WTC11 (cell line): ENCODE measurements at regions not wholly inside any gene's neighbourhood (a gene's known extent, or its start where the extent isn't known, plus 50 kb on each side); places are given as distances from the start of the nearest gene placed in this dataset.

Source experiments
- ATAC-seq: fragments of 200-7000 bp; cut with Tn5 transposase; 2 replicates; pipeline ENCODE4 v1.10.0; 2021; ENCODE audit warnings: mild to moderate bottlenecking, moderate library complexity
- CTCF ChIA-PET: fragments of 300-600 bp; sonication (Branson Sonifier 250); formaldehyde crosslinking; loops from one replicate; lab custom pipeline; 2021; ENCODE audit warnings: antibody characterized with exemption; lab: Charles Lee
- POLR2A ChIA-PET: fragments of 350-600 bp; sonication (Branson Sonifier 250); formaldehyde crosslinking; loops from one replicate; lab custom pipeline; 2021; ENCODE audit warnings: antibody characterized with exemption; lab: Charles Lee
- DNase-seq: peaks from one replicate; pipeline ENCODE4 v3.0.0; 2021; ENCODE audit warnings: low spot score
- H3K27ac Mint-ChIP-seq: 2 replicates; pipeline ENCODE4 v1.8.0; 2021; ENCODE audit warnings: mixed read lengths
- H3K27me3 Mint-ChIP-seq: 2 replicates; pipeline ENCODE4 v1.8.0; 2021; ENCODE audit warnings: low read depth, mild to moderate bottlenecking, moderate library complexity, mixed read lengths
- H3K36me3 Mint-ChIP-seq: 2 replicates; pipeline ENCODE4 v1.8.0; 2021; ENCODE audit warnings: mixed read lengths
- H3K4me1 Mint-ChIP-seq: 2 replicates; pipeline ENCODE4 v1.8.0; 2022; ENCODE audit warnings: mixed read lengths
- H3K4me3 Mint-ChIP-seq: 2 replicates; pipeline ENCODE4 v1.8.0; 2021; ENCODE audit warnings: mild to moderate bottlenecking, moderate library complexity, mixed read lengths
- H3K9me3 Mint-ChIP-seq: 2 replicates; pipeline ENCODE4 v1.8.0; 2021; ENCODE audit warnings: mixed read lengths
- E2F5 ChIP-seq: sonication (generic); formaldehyde crosslinking; IDR thresholded peaks from 2 replicates; pipeline ENCODE4 v1.8.1; 2022; ENCODE audit warnings: mild to moderate bottlenecking, moderate library complexity, missing genetic modification reagents
- ESRRA ChIP-seq: sonication (generic); formaldehyde crosslinking; IDR thresholded peaks from 2 replicates; pipeline ENCODE4 v1.8.1; 2022; ENCODE audit warnings: mild to moderate bottlenecking, missing genetic modification reagents, borderline replicate concordance
- ETV6 ChIP-seq: sonication (generic); formaldehyde crosslinking; IDR thresholded peaks from 2 replicates; pipeline ENCODE4 v1.8.1; 2022; ENCODE audit warnings: mild to moderate bottlenecking, missing genetic modification reagents
- FOXP1 ChIP-seq: sonication (generic); formaldehyde crosslinking; IDR thresholded peaks from 2 replicates; pipeline ENCODE4 v1.8.0; 2022; ENCODE audit warnings: missing genetic modification reagents, mild to moderate bottlenecking, moderate library complexity, borderline replicate concordance
- GRHL2 ChIP-seq: fragments of 250-450 bp; sonication (Bioruptor Pico); IDR thresholded peaks from 2 replicates; pipeline ENCODE4 v1.8.0; 2022; ENCODE audit warnings: mild to moderate bottlenecking, moderate library complexity; ENCODE audit not compliant: insufficient replicate concordance, severe bottlenecking
- IRF1 ChIP-seq: sonication (generic); formaldehyde crosslinking; IDR thresholded peaks from 2 replicates; pipeline ENCODE4 v1.8.0; 2023; ENCODE audit warnings: missing genetic modification reagents
- MAX ChIP-seq: sonication (generic); formaldehyde crosslinking; IDR thresholded peaks from 2 replicates; pipeline ENCODE4 v1.8.0; 2022; ENCODE audit warnings: mild to moderate bottlenecking, missing genetic modification reagents
- NFYB ChIP-seq: sonication (generic); formaldehyde crosslinking; conservative IDR thresholded peaks from 2 replicates; pipeline ENCODE4 v1.8.0; 2022; ENCODE audit warnings: low read depth, missing genetic modification reagents
- TEAD4 ChIP-seq: sonication (generic); formaldehyde crosslinking; IDR thresholded peaks from 2 replicates; pipeline ENCODE4 v1.8.0; 2022; ENCODE audit warnings: mild to moderate bottlenecking, missing genetic modification reagents
- ZBTB21 ChIP-seq: sonication (generic); formaldehyde crosslinking; IDR thresholded peaks from 2 replicates; pipeline ENCODE4 v1.8.1; 2023; ENCODE audit warnings: mild to moderate bottlenecking, missing genetic modification reagents, borderline replicate concordance
- ZNF121 ChIP-seq: sonication (generic); formaldehyde crosslinking; IDR thresholded peaks from 2 replicates; pipeline ENCODE4 v1.8.0; 2023; ENCODE audit warnings: missing genetic modification reagents
- ZNF396 ChIP-seq: fragments of 250-450 bp; sonication (Bioruptor Pico); IDR thresholded peaks from 2 replicates; pipeline ENCODE4 v1.8.0; 2021; ENCODE audit warnings: mild to moderate bottlenecking, moderate library complexity, borderline replicate concordance
- ZNF416 ChIP-seq: fragments of 250-450 bp; sonication (Bioruptor Pico); IDR thresholded peaks from 2 replicates; pipeline ENCODE4 v1.9.0; 2021; ENCODE audit warnings: mild to moderate bottlenecking, inconsistent platforms
- ZNF423 ChIP-seq: fragments of 250-450 bp; sonication (Bioruptor Pico); IDR thresholded peaks from 2 replicates; pipeline ENCODE4 v2.1.2; 2022; ENCODE audit warnings: mild to moderate bottlenecking, moderate library complexity
- ZNF425 ChIP-seq: fragments of 250-450 bp; sonication (Bioruptor Pico); conservative IDR thresholded peaks from 2 replicates; pipeline ENCODE4 v1.9.0; 2021; ENCODE audit warnings: mild to moderate bottlenecking
- TF ChIP-seq, protein P1 (sequence below): sonication (generic); formaldehyde crosslinking; IDR thresholded peaks from 2 replicates; pipeline ENCODE4 v1.8.1; 2023; ENCODE audit warnings: mild to moderate bottlenecking, missing genetic modification reagents, moderate library complexity
- TF ChIP-seq, protein P2 (sequence below): fragments of 250-450 bp; sonication (Bioruptor Pico); IDR thresholded peaks from 2 replicates; pipeline ENCODE4 v1.8.0; 2021; ENCODE audit warnings: mild to moderate bottlenecking
- TF ChIP-seq, protein P3 (sequence below): fragments of 250-450 bp; sonication (Bioruptor Pico); IDR thresholded peaks from 2 replicates; pipeline ENCODE4 v1.9.0; 2021; ENCODE audit warnings: mild to moderate bottlenecking, borderline replicate concordance

- ChIA-PET POLR2A (no interaction called here), CTCF (no interaction called here)
- Mint-ChIP-seq H3K4me3 (no peak overlapping the region), H3K4me1 (no peaks in the 10 kb centered on the region), H3K27ac (no peak overlapping the region), H3K9me3 (peaks cover 32% of the 10 kb centered on the region), H3K36me3 (peaks cover 14% of the 10 kb centered on the region), H3K27me3 (peaks cover 2% of the 10 kb centered on the region; the same call in 1 of the 2 replicates)
- ATAC-seq (no peak), DNase-seq (no peak)
- TF ChIP-seq FOXP1 (CRISPR knock-in tag) (no peak), ESRRA (no peak), ZNF396 (no peak), ZNF416 (CRISPR knock-in tag) (no peak), TEAD4 (CRISPR knock-in tag) (no peak), ZNF121 (CRISPR knock-in tag) (no peak), ETV6 (CRISPR knock-in tag) (no peak), ZBTB21 (CRISPR knock-in tag) (no peak), IRF1 (no peak), MAX (no peak), ZNF423 (no peak), GRHL2 (no peak), NFYB (CRISPR knock-in tag) (no peak), E2F5 (CRISPR knock-in tag) (no peak), ZNF425 (no peak)
- TF ChIP-seq, protein P1, sequence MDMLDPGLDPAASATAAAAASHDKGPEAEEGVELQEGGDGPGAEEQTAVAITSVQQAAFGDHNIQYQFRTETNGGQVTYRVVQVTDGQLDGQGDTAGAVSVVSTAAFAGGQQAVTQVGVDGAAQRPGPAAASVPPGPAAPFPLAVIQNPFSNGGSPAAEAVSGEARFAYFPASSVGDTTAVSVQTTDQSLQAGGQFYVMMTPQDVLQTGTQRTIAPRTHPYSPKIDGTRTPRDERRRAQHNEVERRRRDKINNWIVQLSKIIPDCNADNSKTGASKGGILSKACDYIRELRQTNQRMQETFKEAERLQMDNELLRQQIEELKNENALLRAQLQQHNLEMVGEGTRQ (CRISPR knock-in tag) = no peak
- TF ChIP-seq, protein P2, sequence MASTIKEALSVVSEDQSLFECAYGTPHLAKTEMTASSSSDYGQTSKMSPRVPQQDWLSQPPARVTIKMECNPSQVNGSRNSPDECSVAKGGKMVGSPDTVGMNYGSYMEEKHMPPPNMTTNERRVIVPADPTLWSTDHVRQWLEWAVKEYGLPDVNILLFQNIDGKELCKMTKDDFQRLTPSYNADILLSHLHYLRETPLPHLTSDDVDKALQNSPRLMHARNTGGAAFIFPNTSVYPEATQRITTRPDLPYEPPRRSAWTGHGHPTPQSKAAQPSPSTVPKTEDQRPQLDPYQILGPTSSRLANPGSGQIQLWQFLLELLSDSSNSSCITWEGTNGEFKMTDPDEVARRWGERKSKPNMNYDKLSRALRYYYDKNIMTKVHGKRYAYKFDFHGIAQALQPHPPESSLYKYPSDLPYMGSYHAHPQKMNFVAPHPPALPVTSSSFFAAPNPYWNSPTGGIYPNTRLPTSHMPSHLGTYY (CRISPR knock-in tag) = no peak
- TF ChIP-seq, protein P3, sequence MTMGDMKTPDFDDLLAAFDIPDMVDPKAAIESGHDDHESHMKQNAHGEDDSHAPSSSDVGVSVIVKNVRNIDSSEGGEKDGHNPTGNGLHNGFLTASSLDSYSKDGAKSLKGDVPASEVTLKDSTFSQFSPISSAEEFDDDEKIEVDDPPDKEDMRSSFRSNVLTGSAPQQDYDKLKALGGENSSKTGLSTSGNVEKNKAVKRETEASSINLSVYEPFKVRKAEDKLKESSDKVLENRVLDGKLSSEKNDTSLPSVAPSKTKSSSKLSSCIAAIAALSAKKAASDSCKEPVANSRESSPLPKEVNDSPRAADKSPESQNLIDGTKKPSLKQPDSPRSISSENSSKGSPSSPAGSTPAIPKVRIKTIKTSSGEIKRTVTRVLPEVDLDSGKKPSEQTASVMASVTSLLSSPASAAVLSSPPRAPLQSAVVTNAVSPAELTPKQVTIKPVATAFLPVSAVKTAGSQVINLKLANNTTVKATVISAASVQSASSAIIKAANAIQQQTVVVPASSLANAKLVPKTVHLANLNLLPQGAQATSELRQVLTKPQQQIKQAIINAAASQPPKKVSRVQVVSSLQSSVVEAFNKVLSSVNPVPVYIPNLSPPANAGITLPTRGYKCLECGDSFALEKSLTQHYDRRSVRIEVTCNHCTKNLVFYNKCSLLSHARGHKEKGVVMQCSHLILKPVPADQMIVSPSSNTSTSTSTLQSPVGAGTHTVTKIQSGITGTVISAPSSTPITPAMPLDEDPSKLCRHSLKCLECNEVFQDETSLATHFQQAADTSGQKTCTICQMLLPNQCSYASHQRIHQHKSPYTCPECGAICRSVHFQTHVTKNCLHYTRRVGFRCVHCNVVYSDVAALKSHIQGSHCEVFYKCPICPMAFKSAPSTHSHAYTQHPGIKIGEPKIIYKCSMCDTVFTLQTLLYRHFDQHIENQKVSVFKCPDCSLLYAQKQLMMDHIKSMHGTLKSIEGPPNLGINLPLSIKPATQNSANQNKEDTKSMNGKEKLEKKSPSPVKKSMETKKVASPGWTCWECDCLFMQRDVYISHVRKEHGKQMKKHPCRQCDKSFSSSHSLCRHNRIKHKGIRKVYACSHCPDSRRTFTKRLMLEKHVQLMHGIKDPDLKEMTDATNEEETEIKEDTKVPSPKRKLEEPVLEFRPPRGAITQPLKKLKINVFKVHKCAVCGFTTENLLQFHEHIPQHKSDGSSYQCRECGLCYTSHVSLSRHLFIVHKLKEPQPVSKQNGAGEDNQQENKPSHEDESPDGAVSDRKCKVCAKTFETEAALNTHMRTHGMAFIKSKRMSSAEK (CRISPR knock-in tag) = no peak
These were observed 278.4 kb upstream of the ZPLD1 start for GRCh38 chr3:102156426-102156825.
